ENCODE measurements at regions not wholly inside any gene's neighbourhood (a gene's known extent, or its start where the extent isn't known, plus 50 kb on each side); places are given as distances from the start of the nearest gene placed in this dataset.

DNA sequence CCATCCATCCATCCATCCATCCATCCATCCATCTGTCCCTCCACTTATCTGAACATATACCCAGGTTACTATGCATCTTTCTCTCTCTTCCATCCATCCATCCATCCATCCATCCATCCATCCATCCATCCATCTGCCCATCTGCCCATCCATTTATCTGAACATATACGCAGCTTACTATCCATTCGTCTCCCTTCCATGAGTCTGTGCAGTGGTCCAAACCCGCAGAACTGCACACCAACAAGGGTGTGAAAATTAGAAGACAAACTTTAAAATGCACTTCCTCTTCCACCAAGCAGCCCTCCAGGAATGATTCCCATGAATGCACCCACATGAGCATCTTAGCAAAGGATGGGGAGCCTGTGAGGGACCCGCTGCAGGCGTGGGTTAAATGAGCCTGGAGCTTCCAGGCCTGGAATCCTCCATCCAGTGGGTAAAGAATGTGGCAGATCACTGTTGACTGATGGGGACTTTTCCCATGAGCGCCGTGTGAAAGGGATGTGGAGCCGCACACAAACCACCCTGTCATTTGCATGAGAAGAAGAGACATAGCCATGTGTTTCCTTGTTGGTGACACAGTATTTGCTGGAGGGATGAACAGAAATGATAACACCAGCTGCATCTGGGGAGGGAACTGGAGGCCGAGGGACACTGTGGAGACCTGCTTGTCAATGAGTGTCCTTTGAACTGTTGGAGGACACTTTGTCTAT is 376.6 kb downstream of the ADGRD1 start:
- Histone ChIP-seq H3K27ac (replicated peaks) (no peak overlapping the region), H3K27me3 (ENCODE audit: insufficient read depth, poor library complexity, severe bottlenecking) (no peaks in the 10 kb centered on the region), H3K4me3 (replicated peaks; ENCODE audit: insufficient read depth, low read length) (no peak overlapping the region)
- DNase-seq (ENCODE audit: low read depth in 1 of 2, low spot score in 1 of 2): no peak
- TF ChIP-seq GABPA (IDR thresholded peaks at IDR 0.05; ENCODE audit: low read depth): no peak
- no peak for TF ChIP-seq SPI1 (IDR thresholded peaks at IDR 0.05; ENCODE audit: borderline replicate concordance, low read depth)
- TF ChIP-seq, protein P1, sequence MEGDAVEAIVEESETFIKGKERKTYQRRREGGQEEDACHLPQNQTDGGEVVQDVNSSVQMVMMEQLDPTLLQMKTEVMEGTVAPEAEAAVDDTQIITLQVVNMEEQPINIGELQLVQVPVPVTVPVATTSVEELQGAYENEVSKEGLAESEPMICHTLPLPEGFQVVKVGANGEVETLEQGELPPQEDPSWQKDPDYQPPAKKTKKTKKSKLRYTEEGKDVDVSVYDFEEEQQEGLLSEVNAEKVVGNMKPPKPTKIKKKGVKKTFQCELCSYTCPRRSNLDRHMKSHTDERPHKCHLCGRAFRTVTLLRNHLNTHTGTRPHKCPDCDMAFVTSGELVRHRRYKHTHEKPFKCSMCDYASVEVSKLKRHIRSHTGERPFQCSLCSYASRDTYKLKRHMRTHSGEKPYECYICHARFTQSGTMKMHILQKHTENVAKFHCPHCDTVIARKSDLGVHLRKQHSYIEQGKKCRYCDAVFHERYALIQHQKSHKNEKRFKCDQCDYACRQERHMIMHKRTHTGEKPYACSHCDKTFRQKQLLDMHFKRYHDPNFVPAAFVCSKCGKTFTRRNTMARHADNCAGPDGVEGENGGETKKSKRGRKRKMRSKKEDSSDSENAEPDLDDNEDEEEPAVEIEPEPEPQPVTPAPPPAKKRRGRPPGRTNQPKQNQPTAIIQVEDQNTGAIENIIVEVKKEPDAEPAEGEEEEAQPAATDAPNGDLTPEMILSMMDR (IDR thresholded peaks at IDR 0.05; ENCODE audit: insufficient read depth, low read length): no peak

DNA sequence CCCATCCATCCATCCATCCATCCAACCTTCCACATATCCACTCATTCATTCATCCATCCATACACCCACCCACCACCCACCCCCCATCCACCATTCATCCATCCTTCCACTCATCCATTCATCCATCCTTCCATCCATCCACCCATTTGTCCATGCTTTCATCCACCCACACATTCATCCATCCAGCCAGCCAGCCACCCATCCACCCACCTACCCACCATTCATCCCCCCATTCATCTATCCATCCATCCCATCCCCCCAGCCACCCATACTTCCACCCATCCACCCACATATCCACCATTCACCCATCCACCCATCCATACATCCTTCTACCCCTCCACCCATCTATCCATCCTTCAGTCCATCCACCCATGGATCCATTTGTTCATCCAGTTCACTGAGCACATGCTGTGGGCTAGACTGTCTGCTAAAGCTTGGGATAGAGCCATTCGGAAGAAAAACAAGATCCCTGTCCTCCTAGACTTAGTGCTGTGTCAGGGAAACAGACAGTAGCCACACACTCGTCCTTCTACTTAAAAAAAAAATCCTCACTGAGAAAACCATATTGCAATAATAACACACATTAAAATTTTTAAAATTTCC is 377.5 kb downstream of the ADGRD1 start:
- no peak overlapping the region for H3K4me3 ChIP-seq (replicated peaks; ENCODE audit: insufficient read depth, low read length)
- DNase-seq (ENCODE audit: low read depth in 1 of 2, low spot score in 1 of 2): no peak
- TF ChIP-seq, protein P1 (IDR thresholded peaks at IDR 0.05; ENCODE audit: insufficient read depth, low read length): no peak
- no peak for TF ChIP-seq GABPA (IDR thresholded peaks at IDR 0.05; ENCODE audit: low read depth)
- TF ChIP-seq POLR2AphosphoS5 (IDR thresholded peaks at IDR 0.05; ENCODE audit: low read depth): no peak
- TF ChIP-seq SPI1 (IDR thresholded peaks at IDR 0.05; ENCODE audit: borderline replicate concordance, low read depth): no peak
- TF ChIP-seq, protein P2, sequence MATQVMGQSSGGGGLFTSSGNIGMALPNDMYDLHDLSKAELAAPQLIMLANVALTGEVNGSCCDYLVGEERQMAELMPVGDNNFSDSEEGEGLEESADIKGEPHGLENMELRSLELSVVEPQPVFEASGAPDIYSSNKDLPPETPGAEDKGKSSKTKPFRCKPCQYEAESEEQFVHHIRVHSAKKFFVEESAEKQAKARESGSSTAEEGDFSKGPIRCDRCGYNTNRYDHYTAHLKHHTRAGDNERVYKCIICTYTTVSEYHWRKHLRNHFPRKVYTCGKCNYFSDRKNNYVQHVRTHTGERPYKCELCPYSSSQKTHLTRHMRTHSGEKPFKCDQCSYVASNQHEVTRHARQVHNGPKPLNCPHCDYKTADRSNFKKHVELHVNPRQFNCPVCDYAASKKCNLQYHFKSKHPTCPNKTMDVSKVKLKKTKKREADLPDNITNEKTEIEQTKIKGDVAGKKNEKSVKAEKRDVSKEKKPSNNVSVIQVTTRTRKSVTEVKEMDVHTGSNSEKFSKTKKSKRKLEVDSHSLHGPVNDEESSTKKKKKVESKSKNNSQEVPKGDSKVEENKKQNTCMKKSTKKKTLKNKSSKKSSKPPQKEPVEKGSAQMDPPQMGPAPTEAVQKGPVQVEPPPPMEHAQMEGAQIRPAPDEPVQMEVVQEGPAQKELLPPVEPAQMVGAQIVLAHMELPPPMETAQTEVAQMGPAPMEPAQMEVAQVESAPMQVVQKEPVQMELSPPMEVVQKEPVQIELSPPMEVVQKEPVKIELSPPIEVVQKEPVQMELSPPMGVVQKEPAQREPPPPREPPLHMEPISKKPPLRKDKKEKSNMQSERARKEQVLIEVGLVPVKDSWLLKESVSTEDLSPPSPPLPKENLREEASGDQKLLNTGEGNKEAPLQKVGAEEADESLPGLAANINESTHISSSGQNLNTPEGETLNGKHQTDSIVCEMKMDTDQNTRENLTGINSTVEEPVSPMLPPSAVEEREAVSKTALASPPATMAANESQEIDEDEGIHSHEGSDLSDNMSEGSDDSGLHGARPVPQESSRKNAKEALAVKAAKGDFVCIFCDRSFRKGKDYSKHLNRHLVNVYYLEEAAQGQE (IDR thresholded peaks at IDR 0.05; ENCODE audit: insufficient replicate concordance, low read depth): no peak
- H3K27me3 ChIP-seq (ENCODE audit: insufficient read depth, poor library complexity, severe bottlenecking): no peaks in the 10 kb centered on the region
- no peak overlapping the region for H3K27ac ChIP-seq (replicated peaks)

DNA sequence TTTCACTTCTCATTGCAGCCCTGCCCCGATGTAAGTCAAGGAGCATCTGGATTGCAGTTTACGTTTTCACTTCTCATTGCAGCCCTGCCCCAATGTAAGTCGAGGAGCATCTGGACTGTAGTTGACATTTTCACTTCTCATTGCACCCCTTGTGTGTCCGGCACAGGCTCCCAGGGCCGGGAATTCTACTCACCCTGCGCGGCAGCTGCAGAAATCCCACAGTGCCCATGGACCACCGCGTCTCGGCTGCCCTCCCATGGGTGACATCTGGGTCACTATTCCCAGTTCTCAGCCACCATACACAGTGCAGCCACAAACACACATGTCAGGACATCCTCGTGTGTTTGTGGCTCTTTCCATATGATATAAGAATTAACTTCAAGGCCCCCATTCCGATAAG is 378.5 kb downstream of the ADGRD1 start:
- TF ChIP-seq, protein P1 (IDR thresholded peaks at IDR 0.05; ENCODE audit: insufficient read depth, low read length): no peak
- TF ChIP-seq POLR2AphosphoS5 (IDR thresholded peaks at IDR 0.05; ENCODE audit: low read depth) (no peak), GABPA (IDR thresholded peaks at IDR 0.05; ENCODE audit: low read depth) (no peak), SPI1 (IDR thresholded peaks at IDR 0.05; ENCODE audit: borderline replicate concordance, low read depth) (no peak)
- TF ChIP-seq, protein P2 (IDR thresholded peaks at IDR 0.05; ENCODE audit: insufficient replicate concordance, low read depth): no peak
- Histone ChIP-seq H3K27ac (replicated peaks) (no peak overlapping the region), H3K4me3 (replicated peaks; ENCODE audit: insufficient read depth, low read length) (no peak overlapping the region), H3K27me3 (ENCODE audit: insufficient read depth, poor library complexity, severe bottlenecking) (no peaks in the 10 kb centered on the region)
- no peak for DNase-seq (ENCODE audit: low read depth in 1 of 2, low spot score in 1 of 2)
